Tibial artery (tissue), 4 donors: ENCODE measurements at regions not wholly inside any gene's neighbourhood (a gene's known extent, or its start where the extent isn't known, plus 50 kb on each side); places are given as distances from the start of the nearest gene placed in this dataset.

Experiments
- DNase-seq, 2 donors: peaks; one replicate each; pipeline ENCODE4 v3.0.0-alpha.2; 2019
- H3K27ac ChIP-seq, 2 donors: fragments of 200-600 bp; sonication (generic) in 1 of 2; 1 replicate in 1 of 2; 2 replicates in 1 of 2; pipeline ENCODE4 v1.5.1; 2018 to 2019; ENCODE audit warnings: mild to moderate bottlenecking in 1 of 2
- H3K27me3 ChIP-seq, 2 donors: fragments of 200-600 bp; sonication (generic) in 1 of 2; one replicate each; pipeline versions ENCODE4 v1.5.1 to v1.6.0; 2016 to 2019
- H3K36me3 ChIP-seq, 3 donors: fragments of 200-600 bp; sonication (generic) in 2 of 3; one replicate each; pipeline ENCODE4 v1.5.1; 2016 to 2019; ENCODE audit warnings: mild to moderate bottlenecking in 2 of 3
- H3K4me1 ChIP-seq, 4 donors: fragments of 200-600 bp; sonication (generic) in 2 of 4; 1 replicate in 3 of 4; 2 replicates in 1 of 4; pipeline ENCODE4 v1.5.1; 2016 to 2019
- H3K4me3 ChIP-seq, 2 donors: fragments of 200-600 bp; sonication (generic) in 1 of 2; 1 replicate in 1 of 2; 2 replicates in 1 of 2; pipeline ENCODE4 v1.5.1; 2018 to 2019; ENCODE audit warnings: mild to moderate bottlenecking in 2 of 2
- H3K9me3 ChIP-seq, 3 donors: fragments of 200-600 bp; sonication (generic) in 1 of 3; one replicate each; pipeline ENCODE4 v1.5.1; 2016 to 2019
- intact Hi-C: fragments of 100-400 bp; cut with DNase I; formaldehyde crosslinking; loops from one replicate; pipeline ENCODE4 v1.15.0; 2023; ENCODE audit warnings: low total_unique reads
- TF ChIP-seq, protein P1 (sequence below), 2 experiments: fragments of 200-600 bp in 1 of 2; fragments of 450-650 bp in 1 of 2; IDR thresholded peaks; one replicate each; pipeline ENCODE4 v1.5.1; 2017 to 2019; ENCODE audit warnings: antibody characterized with exemption in 2 of 2, mild to moderate bottlenecking in 1 of 2, moderate library complexity in 1 of 2

DNA sequence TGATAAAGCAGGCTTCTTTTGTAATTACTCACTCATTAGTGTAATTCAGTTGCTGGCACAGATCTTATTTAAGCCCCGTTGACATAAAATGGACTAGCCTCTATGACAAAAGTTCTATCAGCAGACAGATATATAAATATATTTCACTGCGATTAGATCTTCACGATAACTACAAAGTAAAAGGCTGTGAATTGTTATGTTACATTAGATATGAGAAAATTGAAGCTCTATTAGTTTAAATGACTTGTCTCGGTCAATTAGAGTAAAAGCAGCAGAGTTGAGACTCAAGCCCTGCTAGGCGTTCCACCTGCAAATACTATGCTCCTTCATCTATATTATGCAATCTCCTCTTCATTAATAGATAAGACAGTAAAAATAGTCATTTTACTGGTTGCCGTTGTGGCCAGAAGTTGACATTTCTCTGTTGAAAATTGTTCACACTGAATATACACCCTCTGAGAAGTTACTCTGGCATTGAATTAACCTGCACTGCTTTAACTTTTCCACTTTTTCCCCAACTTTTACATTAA lies 136.7 kb downstream of the DKK1 start:
- Histone ChIP-seq H3K4me3 (no peak overlapping the region), H3K27ac (no peak overlapping the region), H3K27me3 (peaks cover 0 to 2% of the 10 kb centered on the region in 2 donors), H3K4me1 (no peaks in the 10 kb centered on the region), H3K9me3 (no peaks in the 10 kb centered on the region), H3K36me3 (no peaks in the 10 kb centered on the region)
- TF ChIP-seq, protein P1, sequence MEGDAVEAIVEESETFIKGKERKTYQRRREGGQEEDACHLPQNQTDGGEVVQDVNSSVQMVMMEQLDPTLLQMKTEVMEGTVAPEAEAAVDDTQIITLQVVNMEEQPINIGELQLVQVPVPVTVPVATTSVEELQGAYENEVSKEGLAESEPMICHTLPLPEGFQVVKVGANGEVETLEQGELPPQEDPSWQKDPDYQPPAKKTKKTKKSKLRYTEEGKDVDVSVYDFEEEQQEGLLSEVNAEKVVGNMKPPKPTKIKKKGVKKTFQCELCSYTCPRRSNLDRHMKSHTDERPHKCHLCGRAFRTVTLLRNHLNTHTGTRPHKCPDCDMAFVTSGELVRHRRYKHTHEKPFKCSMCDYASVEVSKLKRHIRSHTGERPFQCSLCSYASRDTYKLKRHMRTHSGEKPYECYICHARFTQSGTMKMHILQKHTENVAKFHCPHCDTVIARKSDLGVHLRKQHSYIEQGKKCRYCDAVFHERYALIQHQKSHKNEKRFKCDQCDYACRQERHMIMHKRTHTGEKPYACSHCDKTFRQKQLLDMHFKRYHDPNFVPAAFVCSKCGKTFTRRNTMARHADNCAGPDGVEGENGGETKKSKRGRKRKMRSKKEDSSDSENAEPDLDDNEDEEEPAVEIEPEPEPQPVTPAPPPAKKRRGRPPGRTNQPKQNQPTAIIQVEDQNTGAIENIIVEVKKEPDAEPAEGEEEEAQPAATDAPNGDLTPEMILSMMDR (IDR thresholded peaks at IDR 0.05), result no peak
- intact Hi-C loops, result no loop called here
- DNase-seq, result no peak

DNA sequence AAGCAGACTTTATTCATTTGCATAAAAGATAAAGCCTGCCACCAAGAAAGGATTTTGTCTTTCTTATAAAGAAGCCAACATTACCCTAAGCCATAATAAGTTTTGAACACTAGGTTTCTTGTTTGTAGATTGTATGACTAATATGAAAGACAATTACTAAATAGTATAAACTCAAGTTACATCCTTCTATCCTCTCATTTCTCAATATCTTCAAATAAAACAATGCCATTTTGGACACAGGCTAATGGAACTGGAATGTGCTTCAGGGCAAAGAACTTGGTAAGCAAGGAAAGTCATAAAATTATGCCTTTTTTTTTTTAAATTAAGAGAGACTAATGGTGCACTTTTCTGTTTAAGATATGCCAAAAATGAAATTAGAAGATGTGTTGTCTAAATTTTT lies 137.7 kb downstream of the DKK1 start:
- intact Hi-C loops, result no loop called here
- Histone ChIP-seq H3K36me3 (no peaks in the 10 kb centered on the region), H3K27me3 (peaks cover 0 to 2% of the 10 kb centered on the region in 2 donors), H3K4me1 (no peaks in the 10 kb centered on the region), H3K9me3 (no peaks in the 10 kb centered on the region), H3K27ac (no peak overlapping the region), H3K4me3 (no peak overlapping the region)
- no peak for DNase-seq
- TF ChIP-seq, protein P1 (IDR thresholded peaks at IDR 0.05), result no peak

DNA sequence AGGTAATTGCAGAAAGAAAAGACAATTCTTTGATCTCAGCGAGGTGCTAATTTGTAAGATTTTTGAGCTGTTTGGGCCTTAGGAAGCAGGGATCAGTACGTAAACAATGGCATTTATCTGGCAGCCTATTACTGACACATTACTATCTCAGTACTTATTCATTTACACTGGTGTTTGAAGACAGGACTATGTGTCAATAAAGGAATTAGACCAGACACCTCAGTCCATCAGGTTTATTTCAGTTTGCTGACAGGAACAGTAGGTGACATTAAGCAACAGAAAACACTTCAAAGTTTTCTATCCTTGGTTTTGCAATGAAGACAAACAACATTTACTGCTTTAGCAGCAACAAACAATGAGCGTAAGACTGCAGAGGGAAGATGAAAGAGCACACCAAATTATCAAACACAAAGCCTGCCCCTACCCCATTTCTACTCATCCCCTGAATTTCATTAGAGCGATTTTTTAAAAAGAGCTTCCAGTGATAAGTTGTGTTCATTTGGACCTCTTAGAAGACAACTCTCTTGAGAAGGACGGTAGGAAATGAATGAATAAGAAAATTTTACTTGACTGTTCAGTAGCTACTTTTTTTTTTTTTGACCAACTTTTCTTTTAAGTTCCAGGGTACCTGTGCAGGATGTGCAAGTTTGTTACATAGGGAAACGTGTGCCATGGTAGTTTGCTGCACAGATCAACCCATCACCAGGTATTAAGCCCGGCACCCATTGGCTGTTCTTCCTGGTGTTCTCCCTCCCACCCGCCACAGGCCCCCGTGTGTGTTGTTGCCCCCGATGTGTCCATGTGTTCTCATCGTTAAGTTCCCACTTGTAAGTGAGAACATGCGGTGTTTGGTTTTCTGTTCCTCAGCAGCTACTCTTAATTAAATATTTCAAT lies 138.8 kb downstream of the DKK1 start:
- Histone ChIP-seq H3K4me1 (no peaks in the 10 kb centered on the region), H3K9me3 (no peaks in the 10 kb centered on the region), H3K36me3 (no peaks in the 10 kb centered on the region), H3K27me3 (peaks cover 0 to 2% of the 10 kb centered on the region in 2 donors), H3K27ac (no peak overlapping the region), H3K4me3 (no peak overlapping the region)
- TF ChIP-seq, protein P1 (IDR thresholded peaks at IDR 0.05), result no peak
- intact Hi-C loops, result no loop called here
- DNase-seq, result no peak

DNA sequence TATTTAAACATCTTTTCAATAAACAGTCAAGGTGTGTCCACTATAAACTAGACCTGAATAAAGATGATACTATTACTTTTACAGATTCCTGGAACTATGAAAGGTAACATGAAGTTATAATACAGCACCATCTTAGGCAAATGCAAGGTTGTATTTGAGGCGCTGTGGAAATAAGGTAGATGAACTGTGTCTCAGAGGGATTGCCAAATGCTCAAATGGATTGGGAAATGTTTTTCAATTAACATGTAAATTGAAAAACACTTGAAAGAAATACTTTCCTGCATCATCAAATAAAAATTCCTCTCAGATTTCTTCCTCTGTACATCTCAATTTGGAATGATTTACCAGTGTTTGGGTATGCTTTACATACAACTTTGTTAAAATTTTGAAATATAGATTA lies 139.4 kb downstream of the DKK1 start:
- no peak for DNase-seq
- Histone ChIP-seq H3K27ac (no peak overlapping the region), H3K9me3 (no peaks in the 10 kb centered on the region), H3K27me3 (peaks cover 0 to 2% of the 10 kb centered on the region in 2 donors), H3K4me3 (no peak overlapping the region), H3K4me1 (no peaks in the 10 kb centered on the region), H3K36me3 (no peaks in the 10 kb centered on the region)
- intact Hi-C loops, result no loop called here
- TF ChIP-seq, protein P1 (IDR thresholded peaks at IDR 0.05), result no peak

DNA sequence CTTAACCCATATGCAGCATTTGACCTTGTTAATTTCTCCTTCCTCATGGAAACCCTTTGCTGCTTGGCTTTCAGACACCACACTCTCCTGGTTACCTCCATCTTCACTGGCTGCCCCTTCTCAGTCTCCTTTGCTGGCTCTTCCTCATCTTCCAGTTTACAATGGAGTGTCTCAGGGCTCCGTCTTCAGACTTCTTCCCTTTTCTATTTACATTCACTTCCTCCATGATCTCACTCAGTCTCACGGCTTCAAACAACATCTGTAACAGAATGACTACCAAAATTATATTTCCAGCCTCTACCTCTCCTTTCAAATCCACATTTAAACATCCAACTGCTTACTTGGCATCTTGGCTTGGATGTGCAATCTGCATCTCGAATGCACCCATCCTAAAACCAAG lies 140.4 kb downstream of the DKK1 start:
- no peaks in the 10 kb centered on the region for H3K36me3 ChIP-seq
- no peak for DNase-seq
- TF ChIP-seq, protein P1 (IDR thresholded peaks at IDR 0.05), result no peak
- H3K4me1 ChIP-seq, result no peaks in the 10 kb centered on the region
- no peaks in the 10 kb centered on the region for H3K9me3 ChIP-seq
- intact Hi-C loops, result no loop called here
- no peak overlapping the region for H3K27ac ChIP-seq
- H3K27me3 ChIP-seq, result peaks cover 0 to 2% of the 10 kb centered on the region in 2 donors
- H3K4me3 ChIP-seq, result no peak overlapping the region
